ENCODE measurements at regions not wholly inside any gene's neighbourhood (a gene's known extent, or its start where the extent isn't known, plus 50 kb on each side); places are given as distances from the start of the nearest gene placed in this dataset.
A peak's percentile ranks its signal among the peaks of the same experiment; 100 is the strongest.

GRCh38 chr7:88457320-88457719 lies 150.6 kb upstream of the STEAP4 start:
- no peak for DNase-seq
- intact Hi-C loops (cut with DNase I), result no loop called here

- DNase-seq, result no peak
- intact Hi-C loops (cut with DNase I), result no loop called here
These were observed 149.8 kb upstream of the STEAP4 start for GRCh38 chr7:88456490-88456889.

GRCh38 chr7:88455696-88456095 lies 149.0 kb upstream of the STEAP4 start:
- intact Hi-C loops (cut with DNase I), result no loop called here
- no peak for DNase-seq

DNA sequence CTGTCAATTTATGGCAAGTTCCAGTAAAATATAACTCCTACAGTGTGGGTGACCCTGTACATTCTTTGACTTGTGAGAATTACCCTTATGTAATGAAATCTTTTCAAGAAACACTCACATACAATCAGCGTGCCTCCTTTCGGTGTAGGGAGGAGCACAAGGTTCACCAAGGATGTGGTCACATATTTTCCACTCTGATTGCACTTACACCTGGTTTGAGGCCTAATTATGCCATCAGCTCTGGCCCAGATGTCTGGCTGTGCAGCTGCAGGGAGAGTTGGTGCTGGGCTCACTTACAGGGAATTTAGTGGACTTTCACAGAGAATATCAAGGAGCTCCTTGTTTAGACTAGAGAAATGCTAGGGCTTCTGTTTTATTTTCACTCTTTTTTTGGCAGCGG lies 146.0 kb upstream of the STEAP4 start:
- intact Hi-C loops (cut with DNase I), result no loop called here
- DNase-seq, result peak in 1 of 42 donors; percentile 8

DNA sequence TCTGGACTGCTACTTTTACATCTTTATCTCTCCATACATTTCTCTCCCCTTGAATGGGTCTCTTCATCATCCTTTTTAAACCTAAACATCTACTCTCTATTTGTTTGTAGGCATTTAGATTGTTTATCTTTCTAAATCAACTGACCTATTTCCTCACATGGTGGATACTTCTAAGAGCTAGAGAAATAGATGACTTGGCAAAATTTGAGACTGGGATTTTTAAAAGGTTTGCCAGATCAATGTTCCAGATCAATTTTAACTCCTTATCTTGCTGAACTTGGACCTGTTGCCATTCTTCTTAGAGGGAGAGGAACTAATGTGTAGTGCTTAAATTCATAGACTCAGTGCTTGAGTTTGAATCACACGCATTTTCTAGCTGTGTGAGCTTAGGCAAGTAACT lies 144.2 kb upstream of the STEAP4 start:
- intact Hi-C loops (cut with DNase I), result no loop called here
- DNase-seq, result no peak

DNA sequence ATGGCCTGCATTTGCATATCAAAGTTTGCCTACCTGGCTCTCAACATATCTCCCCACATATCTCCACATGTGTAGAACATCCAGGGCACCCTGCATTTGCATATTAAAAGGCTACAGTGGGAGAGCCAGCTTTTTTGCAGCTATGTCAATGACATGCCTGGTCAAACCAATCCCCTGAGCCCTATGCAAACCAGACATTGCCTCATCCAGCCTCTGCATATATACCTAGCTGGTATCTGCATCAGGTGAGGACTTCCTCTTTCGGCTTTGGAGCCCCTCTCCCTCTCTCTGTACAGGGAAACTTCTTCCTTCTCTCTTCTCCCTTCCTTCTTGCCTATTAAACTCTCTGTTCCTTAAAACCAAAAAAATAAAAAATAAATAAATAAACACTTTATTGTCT lies 142.7 kb upstream of the STEAP4 start:
- intact Hi-C loops (cut with DNase I), result no loop called here
- DNase-seq, result no peak

DNA sequence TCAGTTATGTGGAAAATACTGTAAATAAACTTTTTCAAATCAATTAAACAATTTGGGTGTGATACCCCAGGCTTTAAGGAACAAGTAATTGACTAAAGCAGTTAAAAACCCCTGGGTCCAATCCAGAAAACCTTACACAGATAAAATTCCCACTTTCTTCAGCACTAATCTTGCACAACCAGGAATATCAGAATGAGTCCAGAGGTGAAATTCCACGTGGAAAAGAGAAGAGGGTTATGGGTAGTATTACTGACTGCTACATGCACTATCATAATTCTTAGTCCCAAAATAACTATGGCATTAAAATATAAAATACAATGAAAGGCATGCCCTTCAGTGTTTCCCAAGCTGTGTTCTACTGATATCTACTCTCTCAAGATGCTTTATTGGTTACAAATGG lies 135.7 kb upstream of the STEAP4 start:
- intact Hi-C loops (cut with DNase I), result no loop called here
- no peak for DNase-seq

- intact Hi-C loops (cut with DNase I), result no loop called here
- DNase-seq, result no peak
These were observed 130.4 kb upstream of the STEAP4 start for GRCh38 chr7:88437132-88437531.

DNA sequence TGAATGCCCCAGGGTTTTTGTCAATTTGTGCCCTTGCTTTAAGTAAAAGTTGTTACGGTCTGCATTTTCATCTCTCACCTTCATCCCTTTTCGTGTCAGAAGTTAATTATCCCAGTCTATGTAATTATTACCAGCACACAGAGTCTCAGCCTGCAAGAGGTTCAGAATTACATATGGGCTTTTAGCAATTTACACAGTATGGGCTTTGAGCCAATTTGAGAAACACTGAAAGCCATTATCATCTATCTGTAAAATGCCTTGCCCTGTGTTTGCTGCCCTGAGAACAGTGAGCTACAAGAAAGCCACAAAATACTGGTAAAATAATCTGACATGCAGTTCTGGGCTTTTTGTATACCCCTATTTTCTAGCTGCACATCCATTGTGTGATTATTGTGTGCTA lies 125.6 kb upstream of the STEAP4 start:
- DNase-seq, result no peak
- intact Hi-C loops (cut with DNase I), result no loop called here

DNA sequence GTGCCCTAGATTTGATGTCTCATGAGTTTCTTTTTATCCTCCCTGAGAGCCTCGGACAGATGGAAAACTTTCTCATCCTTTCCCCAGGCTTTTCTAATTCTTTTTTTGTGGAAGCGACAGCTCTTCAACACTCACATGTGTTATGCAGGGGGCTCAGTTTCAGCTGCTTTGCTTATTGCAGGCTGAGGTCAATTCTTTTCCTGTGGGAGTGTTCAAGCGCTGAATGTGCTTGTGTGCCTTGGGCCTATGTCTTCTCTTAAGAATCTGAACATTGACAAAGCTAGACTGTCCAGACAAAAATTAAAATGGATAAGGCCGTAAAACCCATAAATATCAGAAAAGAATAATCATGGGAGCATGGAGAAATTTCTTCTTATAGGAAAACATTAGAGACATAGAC lies 125.2 kb upstream of the STEAP4 start:
- DNase-seq, result no peak
- intact Hi-C loops (cut with DNase I), result no loop called here

GRCh38 chr7:88429382-88429781 lies 122.7 kb upstream of the STEAP4 start:
- intact Hi-C loops (cut with DNase I), result no loop called here
- DNase-seq, result no peak

DNA sequence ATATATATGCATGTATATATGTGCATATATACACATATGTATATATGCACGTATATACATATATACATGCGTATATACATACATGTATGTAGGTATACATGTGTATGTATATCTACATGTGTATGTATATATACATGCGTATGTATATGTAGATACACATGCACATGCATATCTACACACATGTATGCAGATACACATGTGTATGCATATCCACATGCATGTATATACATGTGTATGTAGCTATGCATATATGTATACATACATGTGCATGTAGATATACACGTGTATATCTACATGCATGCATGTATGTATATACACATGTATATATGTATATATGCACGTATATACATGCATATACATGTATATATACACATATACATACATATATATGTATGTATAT lies 95.8 kb upstream of the STEAP4 start:
- DNase-seq, result no peak
- intact Hi-C loops (cut with DNase I), result no loop called here

GRCh38 chr7:88401009-88401623 lies 94.4 kb upstream of the STEAP4 start:
- intact Hi-C loops (cut with DNase I), result no loop called here
- DNase-seq, result peak in 1 of 42 donors; percentile 3

GRCh38 chr7:88399696-88400240 lies 93.1 kb upstream of the STEAP4 start:
- no peak for DNase-seq
- intact Hi-C loops (cut with DNase I), result no loop called here

DNA sequence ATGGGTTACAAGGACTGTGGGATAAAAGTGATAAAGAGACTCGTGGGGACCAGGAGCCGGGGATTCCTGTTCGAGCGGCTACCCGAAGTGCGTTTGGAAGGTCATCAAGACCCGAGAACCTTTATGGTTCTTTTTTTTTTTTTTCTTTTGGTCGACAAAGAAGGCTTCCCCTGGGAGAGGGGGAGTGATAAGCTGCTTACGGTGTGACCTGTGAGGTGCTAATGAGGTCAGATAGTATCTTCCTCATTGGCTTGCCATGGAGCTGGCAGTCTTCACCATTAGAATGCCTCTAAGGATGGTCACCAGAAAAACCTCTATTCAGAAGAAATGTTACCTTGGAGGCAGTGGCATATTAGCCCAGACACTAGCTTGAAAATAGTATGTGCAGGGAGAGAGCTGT lies 92.3 kb upstream of the STEAP4 start:
- DNase-seq, result no peak
- intact Hi-C loops (cut with DNase I), result no loop called here

- no peak for DNase-seq
- intact Hi-C loops (cut with DNase I), result no loop called here
These were observed 91.8 kb upstream of the STEAP4 start for GRCh38 chr7:88398459-88398858.

DNA sequence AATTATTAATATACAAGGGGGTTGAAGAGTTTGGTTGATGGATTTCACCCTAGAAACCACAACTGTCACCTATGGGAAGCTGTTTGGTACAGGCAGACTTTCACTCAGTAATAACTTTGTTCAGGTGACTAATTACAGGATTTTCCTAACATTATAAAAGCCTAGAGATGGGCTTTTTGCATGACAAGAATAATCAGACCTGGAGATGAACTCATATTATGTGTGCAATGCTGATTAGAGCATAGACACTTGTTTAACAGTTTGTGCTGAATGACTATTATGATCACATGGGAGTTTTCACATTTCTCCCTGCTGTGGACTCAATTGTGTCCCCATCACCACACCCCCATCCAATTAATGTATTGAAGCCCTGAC lies 90.2 kb upstream of the STEAP4 start:
- DNase-seq, result no peak
- intact Hi-C loops (cut with DNase I), result no loop called here

- DNase-seq, result no peak
- intact Hi-C loops (cut with DNase I), result no loop called here
These were observed 89.7 kb upstream of the STEAP4 start for GRCh38 chr7:88396295-88396947.

DNA sequence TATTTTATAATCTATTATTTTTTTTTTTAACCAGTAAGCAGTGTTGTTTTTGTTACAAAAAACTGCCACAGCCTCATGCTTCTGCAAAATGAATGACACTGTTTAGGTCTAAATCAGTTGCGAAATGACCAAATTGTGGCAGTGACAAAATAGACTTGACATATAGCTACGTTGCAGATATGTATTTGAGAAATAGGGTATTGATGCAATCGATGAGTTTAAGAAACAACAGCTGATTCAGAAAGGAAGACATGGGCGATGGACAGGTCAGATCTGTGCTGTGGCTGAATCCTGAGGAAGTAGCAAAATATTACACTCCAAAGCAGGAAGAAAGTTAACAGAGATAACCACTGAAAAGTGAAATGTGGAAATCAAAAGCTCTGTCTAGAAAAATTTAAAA lies 89.0 kb upstream of the STEAP4 start:
- intact Hi-C loops (cut with DNase I), result no loop called here
- DNase-seq, result no peak

DNA sequence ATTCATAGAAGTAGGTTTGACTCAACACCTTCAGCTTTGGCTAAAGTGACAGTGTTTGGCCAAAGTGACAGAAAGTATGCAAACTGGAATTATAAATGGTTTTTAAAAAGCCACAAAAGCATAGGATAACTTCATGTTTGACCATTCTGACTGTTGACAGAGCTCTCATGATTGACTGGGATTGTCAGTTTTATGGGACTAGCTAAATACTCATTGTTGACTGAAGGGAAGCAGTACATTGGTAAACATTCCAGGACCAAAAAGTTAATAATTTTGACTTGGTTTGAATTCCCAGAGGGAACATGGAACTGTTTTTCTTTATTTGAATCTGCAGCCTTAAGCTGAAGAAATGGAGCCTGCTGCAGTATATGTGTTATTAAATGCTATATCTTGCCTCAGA lies 84.6 kb upstream of the STEAP4 start:
- intact Hi-C loops (cut with DNase I), result no loop called here
- no peak for DNase-seq

DNA sequence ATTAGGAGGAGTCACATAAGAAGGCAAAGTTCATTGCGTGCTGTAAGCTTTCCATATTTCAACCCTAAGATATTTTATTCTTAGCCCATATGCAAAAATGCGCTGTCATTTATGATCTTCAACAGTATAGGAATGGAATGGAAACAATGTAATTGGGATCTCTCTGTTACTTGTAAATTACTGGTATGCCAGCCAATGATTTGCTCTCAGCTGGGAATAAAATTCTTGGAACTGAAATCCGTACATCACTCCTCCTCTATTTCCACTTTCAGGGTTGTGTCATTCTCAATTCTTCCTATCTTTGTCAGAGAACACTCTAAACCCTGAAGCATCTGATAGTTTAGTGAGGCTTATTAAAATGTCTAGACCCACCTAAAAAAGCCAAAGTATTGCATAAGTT lies 80.7 kb upstream of the STEAP4 start:
- intact Hi-C loops (cut with DNase I), result no loop called here
- DNase-seq, result no peak
